SU-DHL-6 (cell line): ENCODE measurements at regions not wholly inside any gene's neighbourhood (a gene's known extent, or its start where the extent isn't known, plus 50 kb on each side); places are given as distances from the start of the nearest gene placed in this dataset.

Experiments used
- EZH2phosphoT487 ChIP-seq: fragments of 200-600 bp; sonication (generic), shearing (Covaris generic); conservative IDR thresholded peaks from 2 replicates; pipeline ENCODE4 v1.6.1; 2018; ENCODE audit warnings: mild to moderate bottlenecking, antibody characterized with exemption, low read length, moderate library complexity, mixed read lengths
- TF ChIP-seq, protein P1 (sequence below): fragments of 200-600 bp; sonication (generic); IDR thresholded peaks from one replicate; pipeline ENCODE4 v1.5.1; 2017; ENCODE audit warnings: antibody characterized with exemption, mild to moderate bottlenecking, low read length, moderate library complexity; ENCODE audit not compliant: insufficient read depth, poor library complexity, severe bottlenecking

DNA sequence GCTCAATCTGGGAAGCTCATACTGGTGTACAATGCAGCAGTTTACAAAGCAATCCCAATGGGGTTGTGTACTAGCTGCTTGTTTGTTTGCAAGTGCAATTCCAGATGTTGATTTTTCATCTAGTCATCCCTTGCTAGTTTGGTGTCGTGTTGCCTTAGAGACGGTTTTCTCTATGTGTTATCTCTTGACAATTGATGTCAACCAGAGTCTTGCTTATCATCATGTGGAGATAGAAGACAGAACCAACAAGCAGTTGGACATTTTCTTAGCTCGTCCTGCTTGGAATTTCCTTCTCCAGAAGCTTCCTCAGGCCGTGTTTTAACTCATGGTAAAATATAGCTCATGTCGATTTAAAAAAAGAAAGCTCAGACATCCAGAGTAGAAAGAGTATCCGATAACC is 262.0 kb upstream of the KCNH8 start:
- TF ChIP-seq, protein P1, sequence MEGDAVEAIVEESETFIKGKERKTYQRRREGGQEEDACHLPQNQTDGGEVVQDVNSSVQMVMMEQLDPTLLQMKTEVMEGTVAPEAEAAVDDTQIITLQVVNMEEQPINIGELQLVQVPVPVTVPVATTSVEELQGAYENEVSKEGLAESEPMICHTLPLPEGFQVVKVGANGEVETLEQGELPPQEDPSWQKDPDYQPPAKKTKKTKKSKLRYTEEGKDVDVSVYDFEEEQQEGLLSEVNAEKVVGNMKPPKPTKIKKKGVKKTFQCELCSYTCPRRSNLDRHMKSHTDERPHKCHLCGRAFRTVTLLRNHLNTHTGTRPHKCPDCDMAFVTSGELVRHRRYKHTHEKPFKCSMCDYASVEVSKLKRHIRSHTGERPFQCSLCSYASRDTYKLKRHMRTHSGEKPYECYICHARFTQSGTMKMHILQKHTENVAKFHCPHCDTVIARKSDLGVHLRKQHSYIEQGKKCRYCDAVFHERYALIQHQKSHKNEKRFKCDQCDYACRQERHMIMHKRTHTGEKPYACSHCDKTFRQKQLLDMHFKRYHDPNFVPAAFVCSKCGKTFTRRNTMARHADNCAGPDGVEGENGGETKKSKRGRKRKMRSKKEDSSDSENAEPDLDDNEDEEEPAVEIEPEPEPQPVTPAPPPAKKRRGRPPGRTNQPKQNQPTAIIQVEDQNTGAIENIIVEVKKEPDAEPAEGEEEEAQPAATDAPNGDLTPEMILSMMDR, result no peak
- no peak for TF ChIP-seq EZH2phosphoT487
